Endothelial cell of umbilical vein (primary cell): ENCODE measurements at regions not wholly inside any gene's neighbourhood (a gene's known extent, or its start where the extent isn't known, plus 50 kb on each side); places are given as distances from the start of the nearest gene placed in this dataset.

Experiments
- BruUV-seq: library from RNA; stranded (reverse); fragments of 400-500 nt; replicated peaks from 2 replicates; lab custom pipeline; 2021; lab: Mats Ljungman, UMichigan
- CTCF ChIA-PET: fragments of 300-600, 350-600 bp; sonication (Branson Sonifier 250); formaldehyde crosslinking; loops from one replicate; lab custom pipeline; 2021; ENCODE audit warnings: antibody characterized with exemption, inconsistent platforms; lab: Charles Lee
- POLR2A ChIA-PET: fragments of 300-600, 350-600 bp; sonication (Branson Sonifier 250); formaldehyde crosslinking; loops from one replicate; lab custom pipeline; 2021; ENCODE audit warnings: antibody characterized with exemption, inconsistent platforms; lab: Charles Lee
- DNase-seq: peaks from one replicate; pipeline ENCODE4 v3.0.0-alpha.2; 2011; ENCODE audit warnings: low read depth, low spot score
- FAIRE-seq: peaks from 2 replicates; lab custom pipeline; 2011; peaks lifted over from hg19 to GRCh38; lab: Jason Lieb, UNC
- H2AFZ ChIP-seq: 2 replicates; pipeline ENCODE4 v1.6.0; 2012; ENCODE audit warnings: low read depth, low read length, control low read depth, inconsistent platforms
- H3K27ac ChIP-seq: 2 replicates; pipeline ENCODE4 v1.5.1; 2011; ENCODE audit warnings: low read depth, mild to moderate bottlenecking, control low read depth, low read length, moderate library complexity; ENCODE audit not compliant: insufficient read depth
- H3K27me3 ChIP-seq, 2 experiments: 2 replicates each; pipeline versions ENCODE4 v1.6.0 to v1.6.1; 2011; ENCODE audit warnings: low read length in 2 of 2, mixed read lengths in 1 of 2; ENCODE audit not compliant: control insufficient read depth in 2 of 2, insufficient read depth in 2 of 2
- H3K36me3 ChIP-seq, 2 experiments: 2 replicates in 1 of 2; 3 replicates in 1 of 2; pipeline ENCODE4 v1.5.1; 2011; ENCODE audit warnings: low read length in 2 of 2, mild to moderate bottlenecking in 1 of 2, moderate library complexity in 1 of 2; ENCODE audit not compliant: control insufficient read depth in 2 of 2, insufficient read depth in 2 of 2; ENCODE audit errors: extremely low read depth in 1 of 2
- H3K4me1 ChIP-seq: 3 replicates; pipeline ENCODE4 v1.5.1; 2011; ENCODE audit warnings: mild to moderate bottlenecking, low read length; ENCODE audit not compliant: control insufficient read depth, insufficient read depth; ENCODE audit errors: extremely low read depth
- H3K4me2 ChIP-seq: 2 replicates; pipeline ENCODE4 v1.6.1; 2011; ENCODE audit warnings: low read length, control low read depth, mixed read lengths; ENCODE audit not compliant: insufficient read depth
- H3K4me3 ChIP-seq, 3 experiments: fragments of 200-600 bp in 1 of 3; sonication (generic), shearing (Covaris generic) in 1 of 3; replicated peaks in 1 of 3; 2 replicates each; pipeline ENCODE4 v1.5.1; 2011 to 2016; ENCODE audit warnings: control low read depth in 3 of 3, low read length in 3 of 3, mild to moderate bottlenecking in 2 of 3, inconsistent platforms in 1 of 3, low read depth in 1 of 3, moderate library complexity in 1 of 3; ENCODE audit not compliant: insufficient read depth in 1 of 3
- H3K79me2 ChIP-seq: 2 replicates; pipeline ENCODE4 v1.6.0; 2012; ENCODE audit warnings: low read length, inconsistent platforms; ENCODE audit not compliant: control insufficient read depth, insufficient read depth
- H3K9ac ChIP-seq: replicated peaks from 2 replicates; pipeline ENCODE3; 2011; ENCODE audit warnings: low read length, control low read depth; ENCODE audit not compliant: insufficient read depth; ENCODE audit errors: extremely low read depth
- H3K9me1 ChIP-seq: replicated peaks from 3 replicates; pipeline ENCODE4 v1.6.0; 2011; ENCODE audit warnings: mild to moderate bottlenecking, low read length; ENCODE audit not compliant: control insufficient read depth, insufficient read depth; ENCODE audit errors: extremely low read depth
- H3K9me3 ChIP-seq: replicated peaks from 2 replicates; pipeline ENCODE4 v1.5.1; 2012; ENCODE audit warnings: low read length, inconsistent platforms; ENCODE audit not compliant: control insufficient read depth, insufficient read depth
- H4K20me1 ChIP-seq: replicated peaks from 2 replicates; pipeline ENCODE3; 2011; ENCODE audit warnings: mild to moderate bottlenecking, low read length; ENCODE audit not compliant: control insufficient read depth, insufficient read depth; ENCODE audit errors: extremely low read depth
- CTCF ChIP-seq, 2 donors: IDR thresholded peaks; 1 replicate in 1 of 2; 2 replicates in 1 of 2; pipeline ENCODE4 v1.5.1; 2011; ENCODE audit warnings: low read length in 2 of 2, mild to moderate bottlenecking in 2 of 2, moderate library complexity in 2 of 2, control low read depth in 1 of 2, inconsistent platforms in 1 of 2, low read depth in 1 of 2; ENCODE audit not compliant: insufficient read depth in 1 of 2; ENCODE audit errors: extremely low read depth in 1 of 2
- EZH2 ChIP-seq: IDR thresholded peaks from 2 replicates; pipeline ENCODE4 v1.6.1; 2012; ENCODE audit warnings: borderline replicate concordance, low read depth, mild to moderate bottlenecking, moderate library complexity, low read length, inconsistent platforms; ENCODE audit not compliant: severe bottlenecking
- FOS ChIP-seq: IDR thresholded peaks from 2 replicates; pipeline ENCODE4 v1.6.1; 2011; ENCODE audit warnings: mild to moderate bottlenecking, low read length, moderate library complexity, borderline replicate concordance; ENCODE audit not compliant: insufficient read depth
- GATA2 ChIP-seq: IDR thresholded peaks from 2 replicates; pipeline ENCODE4 v1.7.0; 2011; ENCODE audit warnings: low read depth, mild to moderate bottlenecking, moderate library complexity, mixed read lengths, low read length; ENCODE audit not compliant: insufficient read length, insufficient read depth
- JUN ChIP-seq: IDR thresholded peaks from 2 replicates; pipeline ENCODE4 v1.6.1; 2011; ENCODE audit warnings: borderline replicate concordance, low read depth; ENCODE audit not compliant: insufficient read length, insufficient read depth
- MAX ChIP-seq: IDR thresholded peaks from 2 replicates; pipeline ENCODE4 v1.6.1; 2011; ENCODE audit not compliant: insufficient read depth, insufficient read length
- MYC ChIP-seq: IDR thresholded peaks from one replicate; pipeline ENCODE4 v1.6.1; 2011; ENCODE audit warnings: mild to moderate bottlenecking, low read depth, low read length
- POLR2A ChIP-seq: IDR thresholded peaks from 2 replicates; pipeline ENCODE4 v1.6.1; 2012; ENCODE audit warnings: low read depth, mild to moderate bottlenecking, control low read depth, low read length
- POLR2AphosphoS5 ChIP-seq: IDR thresholded peaks from 2 replicates; pipeline ENCODE4 v1.6.1; 2012; ENCODE audit warnings: low read depth, mild to moderate bottlenecking, control low read depth, low read length, moderate library complexity; ENCODE audit not compliant: insufficient read depth
- dilution Hi-C: fragments of 300-500 bp; cut with MboI; formaldehyde crosslinking; loops from one replicate; pipeline ENCODE4 v1.15.0; 2019; ENCODE audit warnings: low sequenced_read_pairs; ENCODE audit not compliant: extremely low pct_ligation_motif_present
- intact Hi-C: fragments of 100-400 bp; cut with micrococcal nuclease; formaldehyde crosslinking; loops from one replicate; pipeline ENCODE4 v1.10.0; 2022

- no peak for FAIRE-seq
- TF ChIP-seq GATA2 (no peak), FOS (no peak), POLR2AphosphoS5 (no peak)
Measured at GRCh38 chr1:82755671-82756070, 954.9 kb downstream of the ADGRL2 start.

GRCh38 chr1:82755191-82755590 lies 954.5 kb downstream of the ADGRL2 start:
- DNase-seq (no peak), FAIRE-seq (no peak)
- ChIA-PET POLR2A (no interaction called here), CTCF (no interaction called here)
- no peaks in the 10 kb centered on the region for H3K27me3 ChIP-seq
- H3K4me2 ChIP-seq: no peak overlapping the region
- dilution Hi-C loops: no loop called here
- no peak overlapping the region for H3K27ac ChIP-seq
- H2AFZ ChIP-seq: no peak overlapping the region
- H3K79me2 ChIP-seq: no peaks in the 10 kb centered on the region
- no peaks in the 10 kb centered on the region for H3K4me1 ChIP-seq
- no peaks in the 10 kb centered on the region for H3K9me3 ChIP-seq
- no peaks in the 10 kb centered on the region for H3K9me1 ChIP-seq
- no peak overlapping the region for H3K4me3 ChIP-seq
- H4K20me1 ChIP-seq: no peaks in the 10 kb centered on the region
- TF ChIP-seq GATA2 (no peak), CTCF (IDR thresholded peaks at IDR 0.05; ENCODE audit: extremely low read depth in 1 of 2, insufficient read depth in 1 of 2, low read depth in 1 of 2, low read length in 2 of 2) (no peak), FOS (no peak), MAX (no peak), JUN (no peak), MYC (no peak), EZH2 (no peak), POLR2AphosphoS5 (no peak), POLR2A (no peak)
- intact Hi-C loops: no loop called here
- H3K9ac ChIP-seq: no peak overlapping the region
- no TSS peak for BruUV-seq
- H3K36me3 ChIP-seq: no peaks in the 10 kb centered on the region

More at GRCh38 chr1:82755671-82756070, 954.9 kb downstream of the ADGRL2 start:
- H3K4me2 ChIP-seq: no peak overlapping the region
- ChIA-PET POLR2A (no interaction called here), CTCF (no interaction called here)
- no peaks in the 10 kb centered on the region for H3K36me3 ChIP-seq
- no peak overlapping the region for H3K4me3 ChIP-seq
- H3K27me3 ChIP-seq: no peaks in the 10 kb centered on the region
- H3K9me1 ChIP-seq: no peaks in the 10 kb centered on the region
- no peaks in the 10 kb centered on the region for H3K9me3 ChIP-seq
- H2AFZ ChIP-seq: no peak overlapping the region
- BruUV-seq: no TSS peak
- H3K9ac ChIP-seq: no peak overlapping the region
- H3K79me2 ChIP-seq: no peaks in the 10 kb centered on the region
- DNase-seq: no peak
- H4K20me1 ChIP-seq: no peaks in the 10 kb centered on the region
- no peaks in the 10 kb centered on the region for H3K4me1 ChIP-seq
- dilution Hi-C loops: no loop called here
- no peak overlapping the region for H3K27ac ChIP-seq
- intact Hi-C loops: no loop called here
